LNCAP (cell line): ENCODE measurements at regions not wholly inside any gene's neighbourhood (a gene's known extent, or its start where the extent isn't known, plus 50 kb on each side); places are given as distances from the start of the nearest gene placed in this dataset.

Source experiments
- CTCF ChIP-seq: fragments of 450-650 bp; IDR thresholded peaks from 2 replicates; pipeline ENCODE4 v1.5.1; 2017; ENCODE audit warnings: mild to moderate bottlenecking

GRCh38 chr19:29384656-29385055 lies 141.1 kb upstream of the VSTM2B start:
- TF ChIP-seq CTCF: no peak

GRCh38 chr19:29385191-29385795 lies 140.5 kb upstream of the VSTM2B start:
- no peak for TF ChIP-seq CTCF

- TF ChIP-seq CTCF: no peak
Observed at GRCh38 chr19:29386970-29387369, 138.8 kb upstream of the VSTM2B start.

- no peak for TF ChIP-seq CTCF
Observed at GRCh38 chr19:29387586-29387985, 138.2 kb upstream of the VSTM2B start.

- TF ChIP-seq CTCF: no peak
Observed at GRCh38 chr19:29389495-29389894, 136.3 kb upstream of the VSTM2B start.

- no peak for TF ChIP-seq CTCF
Observed at GRCh38 chr19:29390742-29391141, 135.1 kb upstream of the VSTM2B start.

- no peak for TF ChIP-seq CTCF
Observed at GRCh38 chr19:29393915-29394460, 131.8 kb upstream of the VSTM2B start.
